WTC11 (cell line): ENCODE measurements at regions not wholly inside any gene's neighbourhood (a gene's known extent, or its start where the extent isn't known, plus 50 kb on each side); places are given as distances from the start of the nearest gene placed in this dataset.

Experiments
- E2F1 ChIP-seq: sonication (generic); formaldehyde crosslinking; IDR thresholded peaks from 2 replicates; pipeline ENCODE4 v1.8.0; 2022; ENCODE audit warnings: mild to moderate bottlenecking, missing genetic modification reagents
- ELF4 ChIP-seq: sonication (generic); formaldehyde crosslinking; IDR thresholded peaks from 2 replicates; pipeline ENCODE4 v1.8.1; 2022; ENCODE audit warnings: low read depth, mild to moderate bottlenecking, moderate library complexity, missing genetic modification reagents
- HMGA2 ChIP-seq: fragments of 250-450 bp; sonication (Bioruptor Pico); IDR thresholded peaks from 2 replicates; pipeline ENCODE4 v1.4.0; 2021; ENCODE audit warnings: mild to moderate bottlenecking, moderate library complexity
- HMGXB4 ChIP-seq: sonication (generic); formaldehyde crosslinking; IDR thresholded peaks from 2 replicates; pipeline ENCODE4 v1.8.1; 2023; ENCODE audit warnings: mild to moderate bottlenecking, moderate library complexity, missing genetic modification reagents
- MAX ChIP-seq: sonication (generic); formaldehyde crosslinking; IDR thresholded peaks from 2 replicates; pipeline ENCODE4 v1.8.0; 2022; ENCODE audit warnings: mild to moderate bottlenecking, missing genetic modification reagents
- SP1 ChIP-seq: sonication (generic); formaldehyde crosslinking; conservative IDR thresholded peaks from 2 replicates; pipeline ENCODE4 v1.8.1; 2022; ENCODE audit warnings: missing genetic modification reagents
- ZNF121 ChIP-seq: sonication (generic); formaldehyde crosslinking; IDR thresholded peaks from 2 replicates; pipeline ENCODE4 v1.8.0; 2023; ENCODE audit warnings: missing genetic modification reagents
- ZNF396 ChIP-seq: fragments of 250-450 bp; sonication (Bioruptor Pico); IDR thresholded peaks from 2 replicates; pipeline ENCODE4 v1.8.0; 2021; ENCODE audit warnings: mild to moderate bottlenecking, moderate library complexity, borderline replicate concordance
- TF ChIP-seq, protein P1 (sequence below): fragments of 200-600 bp; IDR thresholded peaks from 2 replicates; pipeline ENCODE4 v1.8.0; 2022; ENCODE audit warnings: antibody characterized with exemption
- TF ChIP-seq, protein P2 (sequence below): sonication (generic); formaldehyde crosslinking; IDR thresholded peaks from 2 replicates; pipeline ENCODE4 v1.8.1; 2023; ENCODE audit warnings: mild to moderate bottlenecking, missing genetic modification reagents
- TF ChIP-seq, protein P3 (sequence below): sonication (generic); formaldehyde crosslinking; IDR thresholded peaks from 2 replicates; pipeline ENCODE4 v1.8.1; 2022; ENCODE audit warnings: mild to moderate bottlenecking, moderate library complexity, missing genetic modification reagents
- TF ChIP-seq, protein P4 (sequence below): sonication (generic); formaldehyde crosslinking; conservative IDR thresholded peaks from 2 replicates; pipeline ENCODE4 v1.8.1; 2022; ENCODE audit warnings: mild to moderate bottlenecking, missing genetic modification reagents

GRCh38 chr6:48818052-48818412, 645.0 kb downstream of the MMUT start:
- no peak for TF ChIP-seq HMGXB4
- no peak for TF ChIP-seq MAX
- no peak for TF ChIP-seq ZNF396 (CRISPR knock-in tag)
- TF ChIP-seq, protein P1, sequence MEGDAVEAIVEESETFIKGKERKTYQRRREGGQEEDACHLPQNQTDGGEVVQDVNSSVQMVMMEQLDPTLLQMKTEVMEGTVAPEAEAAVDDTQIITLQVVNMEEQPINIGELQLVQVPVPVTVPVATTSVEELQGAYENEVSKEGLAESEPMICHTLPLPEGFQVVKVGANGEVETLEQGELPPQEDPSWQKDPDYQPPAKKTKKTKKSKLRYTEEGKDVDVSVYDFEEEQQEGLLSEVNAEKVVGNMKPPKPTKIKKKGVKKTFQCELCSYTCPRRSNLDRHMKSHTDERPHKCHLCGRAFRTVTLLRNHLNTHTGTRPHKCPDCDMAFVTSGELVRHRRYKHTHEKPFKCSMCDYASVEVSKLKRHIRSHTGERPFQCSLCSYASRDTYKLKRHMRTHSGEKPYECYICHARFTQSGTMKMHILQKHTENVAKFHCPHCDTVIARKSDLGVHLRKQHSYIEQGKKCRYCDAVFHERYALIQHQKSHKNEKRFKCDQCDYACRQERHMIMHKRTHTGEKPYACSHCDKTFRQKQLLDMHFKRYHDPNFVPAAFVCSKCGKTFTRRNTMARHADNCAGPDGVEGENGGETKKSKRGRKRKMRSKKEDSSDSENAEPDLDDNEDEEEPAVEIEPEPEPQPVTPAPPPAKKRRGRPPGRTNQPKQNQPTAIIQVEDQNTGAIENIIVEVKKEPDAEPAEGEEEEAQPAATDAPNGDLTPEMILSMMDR: no peak
- no peak for TF ChIP-seq E2F1 (CRISPR knock-in tag)
- TF ChIP-seq, protein P2, sequence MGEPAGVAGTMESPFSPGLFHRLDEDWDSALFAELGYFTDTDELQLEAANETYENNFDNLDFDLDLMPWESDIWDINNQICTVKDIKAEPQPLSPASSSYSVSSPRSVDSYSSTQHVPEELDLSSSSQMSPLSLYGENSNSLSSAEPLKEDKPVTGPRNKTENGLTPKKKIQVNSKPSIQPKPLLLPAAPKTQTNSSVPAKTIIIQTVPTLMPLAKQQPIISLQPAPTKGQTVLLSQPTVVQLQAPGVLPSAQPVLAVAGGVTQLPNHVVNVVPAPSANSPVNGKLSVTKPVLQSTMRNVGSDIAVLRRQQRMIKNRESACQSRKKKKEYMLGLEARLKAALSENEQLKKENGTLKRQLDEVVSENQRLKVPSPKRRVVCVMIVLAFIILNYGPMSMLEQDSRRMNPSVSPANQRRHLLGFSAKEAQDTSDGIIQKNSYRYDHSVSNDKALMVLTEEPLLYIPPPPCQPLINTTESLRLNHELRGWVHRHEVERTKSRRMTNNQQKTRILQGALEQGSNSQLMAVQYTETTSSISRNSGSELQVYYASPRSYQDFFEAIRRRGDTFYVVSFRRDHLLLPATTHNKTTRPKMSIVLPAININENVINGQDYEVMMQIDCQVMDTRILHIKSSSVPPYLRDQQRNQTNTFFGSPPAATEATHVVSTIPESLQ (CRISPR knock-in tag): no peak
- TF ChIP-seq ELF4 (CRISPR knock-in tag): no peak
- TF ChIP-seq ZNF121: no peak
- TF ChIP-seq, protein P3, sequence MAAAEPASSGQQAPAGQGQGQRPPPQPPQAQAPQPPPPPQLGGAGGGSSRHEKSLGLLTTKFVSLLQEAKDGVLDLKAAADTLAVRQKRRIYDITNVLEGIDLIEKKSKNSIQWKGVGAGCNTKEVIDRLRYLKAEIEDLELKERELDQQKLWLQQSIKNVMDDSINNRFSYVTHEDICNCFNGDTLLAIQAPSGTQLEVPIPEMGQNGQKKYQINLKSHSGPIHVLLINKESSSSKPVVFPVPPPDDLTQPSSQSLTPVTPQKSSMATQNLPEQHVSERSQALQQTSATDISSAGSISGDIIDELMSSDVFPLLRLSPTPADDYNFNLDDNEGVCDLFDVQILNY (CRISPR knock-in tag): no peak
- TF ChIP-seq SP1 (CRISPR knock-in tag): no peak
- no peak for TF ChIP-seq HMGA2
- TF ChIP-seq, protein P4, sequence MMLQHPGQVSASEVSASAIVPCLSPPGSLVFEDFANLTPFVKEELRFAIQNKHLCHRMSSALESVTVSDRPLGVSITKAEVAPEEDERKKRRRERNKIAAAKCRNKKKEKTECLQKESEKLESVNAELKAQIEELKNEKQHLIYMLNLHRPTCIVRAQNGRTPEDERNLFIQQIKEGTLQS: no peak
